D721Med (cell line): ENCODE measurements at regions not wholly inside any gene's neighbourhood (a gene's known extent, or its start where the extent isn't known, plus 50 kb on each side); places are given as distances from the start of the nearest gene placed in this dataset.
"Not testable (repeated sequence)": the region's sequence is repeated elsewhere in the genome, so short reads cannot be mapped to it uniquely, and the experiment has no call there.

Experiments
- DNase-seq: peaks from one replicate; pipeline ENCODE4 v3.0.0; 2011; ENCODE audit warnings: low spot score; ENCODE audit not compliant: insufficient read length
- FAIRE-seq: peaks from 2 replicates; lab custom pipeline; 2011; peaks lifted over from hg19 to GRCh38; lab: Jason Lieb, UNC
- TF ChIP-seq, protein P1 (sequence below): IDR thresholded peaks from 2 replicates; pipeline ENCODE4 v1.5.1; 2012; ENCODE audit warnings: mild to moderate bottlenecking, control low read depth; ENCODE audit not compliant: insufficient read depth; ENCODE audit errors: missing control alignments

DNA sequence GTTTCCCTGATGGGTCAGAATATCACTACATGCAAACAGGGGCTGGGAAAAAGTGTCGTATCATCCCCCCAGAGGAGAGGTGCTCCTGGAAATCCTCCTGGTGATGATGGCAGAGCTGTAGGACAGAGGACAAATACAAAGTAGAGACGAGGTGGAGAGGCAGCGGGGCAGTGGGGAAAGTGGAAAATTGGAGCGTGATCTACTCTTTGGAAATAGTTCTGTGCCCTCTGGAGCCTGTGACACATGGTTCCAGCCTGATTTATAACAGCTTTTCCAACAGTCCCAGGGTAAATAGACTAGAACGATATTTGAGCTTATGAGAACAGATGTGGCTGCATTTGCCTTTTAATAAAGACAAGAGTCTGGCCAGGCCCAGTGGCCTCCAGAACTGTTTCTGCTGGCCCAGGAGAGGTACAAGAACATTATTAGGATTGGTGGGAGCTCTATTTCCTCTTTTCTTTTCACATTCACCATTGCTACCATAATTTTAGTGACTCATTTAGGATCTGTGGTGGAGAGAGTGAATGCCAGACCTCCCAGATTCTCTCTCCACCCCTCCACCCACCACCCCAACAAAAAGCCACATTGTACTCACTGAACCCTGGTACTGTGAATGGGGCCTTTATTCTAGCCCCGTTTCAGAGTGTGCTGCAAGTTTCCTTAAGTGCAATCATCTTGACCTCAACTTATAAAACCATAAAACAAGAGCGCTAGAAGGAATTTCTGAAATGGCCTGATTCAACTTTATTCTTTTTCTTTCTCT, 78.3 kb downstream of the BTBD3 start:
- no peak for DNase-seq
- TF ChIP-seq, protein P1, sequence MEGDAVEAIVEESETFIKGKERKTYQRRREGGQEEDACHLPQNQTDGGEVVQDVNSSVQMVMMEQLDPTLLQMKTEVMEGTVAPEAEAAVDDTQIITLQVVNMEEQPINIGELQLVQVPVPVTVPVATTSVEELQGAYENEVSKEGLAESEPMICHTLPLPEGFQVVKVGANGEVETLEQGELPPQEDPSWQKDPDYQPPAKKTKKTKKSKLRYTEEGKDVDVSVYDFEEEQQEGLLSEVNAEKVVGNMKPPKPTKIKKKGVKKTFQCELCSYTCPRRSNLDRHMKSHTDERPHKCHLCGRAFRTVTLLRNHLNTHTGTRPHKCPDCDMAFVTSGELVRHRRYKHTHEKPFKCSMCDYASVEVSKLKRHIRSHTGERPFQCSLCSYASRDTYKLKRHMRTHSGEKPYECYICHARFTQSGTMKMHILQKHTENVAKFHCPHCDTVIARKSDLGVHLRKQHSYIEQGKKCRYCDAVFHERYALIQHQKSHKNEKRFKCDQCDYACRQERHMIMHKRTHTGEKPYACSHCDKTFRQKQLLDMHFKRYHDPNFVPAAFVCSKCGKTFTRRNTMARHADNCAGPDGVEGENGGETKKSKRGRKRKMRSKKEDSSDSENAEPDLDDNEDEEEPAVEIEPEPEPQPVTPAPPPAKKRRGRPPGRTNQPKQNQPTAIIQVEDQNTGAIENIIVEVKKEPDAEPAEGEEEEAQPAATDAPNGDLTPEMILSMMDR = no peak
- no peak for FAIRE-seq

DNA sequence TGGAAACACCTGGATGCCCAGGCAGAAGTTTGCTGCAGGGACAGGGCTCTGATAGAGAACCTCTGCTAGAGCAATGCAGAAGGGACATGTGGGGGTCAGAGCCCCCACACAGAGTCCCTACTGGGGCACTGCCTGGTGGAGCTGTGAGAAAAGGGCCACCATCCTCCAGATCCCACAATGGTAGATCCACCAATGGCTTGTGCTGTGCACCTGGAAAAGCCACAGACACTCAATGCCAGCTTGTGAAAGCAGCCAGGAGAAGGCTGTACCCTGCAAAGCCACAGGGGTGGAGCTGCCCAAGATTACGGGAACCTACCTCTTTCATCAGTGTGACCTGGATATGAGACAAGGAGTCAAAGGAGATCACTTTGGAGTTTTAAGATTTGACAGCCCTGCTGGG, 87.1 kb downstream of the BTBD3 start:
- FAIRE-seq, DNase-seq: not testable (repeated sequence)

DNA sequence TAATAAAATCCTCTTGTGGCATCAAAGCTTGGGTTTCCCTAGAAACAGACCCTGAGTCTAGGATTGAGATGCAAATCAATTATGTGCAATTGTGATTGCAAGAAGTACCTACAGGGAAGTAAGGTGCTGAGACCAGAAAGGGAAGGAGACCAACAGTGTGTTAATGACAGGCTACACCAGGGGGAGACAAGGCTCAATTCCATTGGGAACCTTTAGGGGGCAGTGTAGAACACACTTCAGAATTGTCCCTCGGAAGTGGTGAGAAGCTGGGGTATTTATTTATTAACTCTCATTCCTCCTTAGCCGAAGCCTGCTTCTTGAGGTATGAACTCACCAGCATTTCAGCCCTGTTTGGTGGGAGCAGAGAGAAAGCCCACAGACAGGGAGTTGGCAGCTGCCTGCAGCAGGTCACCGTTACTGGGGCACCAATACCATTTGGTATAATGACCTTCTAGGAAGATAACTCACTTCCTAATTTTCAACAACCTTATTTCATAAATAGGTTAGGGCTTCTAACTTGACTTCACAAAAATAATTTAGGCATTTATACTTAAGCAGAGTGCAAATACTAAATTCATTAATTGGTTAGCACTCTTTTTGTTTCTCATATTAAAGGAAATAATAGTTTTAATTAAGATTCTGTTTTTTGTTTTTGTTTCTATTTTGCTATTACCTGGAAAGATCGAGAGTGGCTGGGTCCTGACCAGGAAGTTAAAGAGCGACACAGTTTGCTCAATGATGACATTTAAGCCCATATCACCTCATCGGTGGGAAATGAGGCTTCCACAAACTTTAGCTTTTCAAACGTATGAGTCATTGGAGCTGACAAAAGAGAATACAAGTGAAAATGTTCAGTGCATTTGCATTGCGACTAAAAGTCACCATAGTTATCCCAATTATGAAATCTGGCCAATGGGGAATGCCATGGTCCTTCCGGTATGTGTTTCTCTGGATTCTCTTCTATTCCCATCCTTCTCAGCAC, 94.8 kb downstream of the BTBD3 start:
- TF ChIP-seq, protein P1 = peak; percentile 65
- DNase-seq (peak; percentile 18), FAIRE-seq (no peak)

DNA sequence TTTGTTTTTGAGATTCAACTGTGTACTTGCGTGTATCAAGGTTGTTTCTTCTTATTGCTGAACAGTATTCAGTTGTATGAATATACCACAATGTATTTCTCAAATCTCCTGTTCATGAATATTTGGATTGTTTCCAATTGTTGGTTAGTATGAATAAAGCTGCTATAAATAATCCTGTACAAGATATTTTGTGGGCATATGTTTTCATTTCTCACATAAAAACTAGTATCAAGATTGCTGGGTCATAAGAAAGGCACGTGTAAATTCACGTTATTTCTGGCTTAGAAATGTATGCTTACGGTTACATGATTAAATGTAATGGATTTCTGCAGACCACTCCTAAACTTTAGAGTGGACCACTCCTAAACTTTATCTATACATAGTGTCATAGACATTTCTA, 96.6 kb downstream of the BTBD3 start:
- no peak for FAIRE-seq
- TF ChIP-seq, protein P1 = no peak
- DNase-seq = no peak

DNA sequence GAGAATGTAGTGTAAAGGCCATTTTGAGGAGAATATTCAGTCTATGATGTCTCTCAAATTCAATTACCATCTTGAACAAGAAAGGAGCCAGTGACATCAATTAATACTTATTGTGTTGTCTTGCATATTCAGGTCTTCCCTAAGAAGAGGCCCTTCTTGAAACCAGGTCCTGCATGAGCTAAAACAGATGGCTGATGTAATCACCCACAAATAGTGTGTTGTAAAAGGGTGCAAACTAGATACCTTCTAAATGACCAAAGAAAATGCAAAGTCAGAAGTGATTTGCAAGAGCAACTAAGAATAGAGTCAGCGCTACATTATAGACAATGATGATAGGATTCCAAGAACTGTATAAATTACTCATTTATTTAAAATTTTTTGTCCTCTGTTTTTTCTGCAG, 97.0 kb downstream of the BTBD3 start:
- FAIRE-seq (no peak), DNase-seq (no peak)
- TF ChIP-seq, protein P1 = no peak

DNA sequence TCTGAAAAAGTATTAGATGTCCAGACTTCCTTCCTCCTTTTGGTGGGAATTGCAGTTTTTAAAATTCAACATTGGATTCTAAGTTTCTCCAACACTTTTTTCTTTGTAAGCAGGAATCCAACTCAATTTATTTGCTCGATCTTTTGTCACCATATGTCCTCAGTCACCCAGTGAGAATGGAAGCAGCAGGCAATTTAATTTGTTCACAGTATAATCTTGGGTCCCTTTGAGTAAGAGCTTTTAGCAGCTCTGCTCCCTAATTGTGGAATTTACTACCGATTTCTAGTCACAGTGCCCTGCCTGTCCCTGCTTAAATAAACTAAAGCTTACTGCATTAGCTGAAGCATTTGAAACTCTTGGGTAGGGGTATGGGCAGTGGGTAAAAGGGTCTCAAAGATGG, 98.6 kb downstream of the BTBD3 start:
- FAIRE-seq (no peak), DNase-seq (no peak)
- TF ChIP-seq, protein P1 = no peak

DNA sequence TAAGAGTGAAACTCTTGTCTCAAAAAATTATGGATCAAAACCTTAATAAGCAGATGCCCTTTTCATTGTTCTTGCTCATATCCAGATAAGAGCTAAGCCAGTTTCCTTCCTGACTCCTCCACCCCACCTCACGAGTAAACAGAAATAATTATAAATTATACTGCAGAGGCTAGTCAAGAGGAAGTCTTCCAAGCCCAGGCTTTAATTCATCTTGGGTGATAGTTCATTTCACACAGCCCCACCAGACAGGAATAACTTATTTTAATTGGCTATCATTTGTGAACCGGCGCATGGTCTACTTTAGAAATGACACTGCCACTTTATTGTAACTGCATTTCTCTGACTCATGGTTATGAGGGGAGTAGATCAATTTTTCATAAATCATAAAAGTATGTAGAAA, 102.0 kb downstream of the BTBD3 start:
- no peak for FAIRE-seq
- no peak for DNase-seq
- TF ChIP-seq, protein P1 = no peak
